HCT116 (cell line): ENCODE measurements at regions not wholly inside any gene's neighbourhood (a gene's known extent, or its start where the extent isn't known, plus 50 kb on each side); places are given as distances from the start of the nearest gene placed in this dataset.

Experiments
- ATAC-seq: fragments of 200-7000 bp; cut with Tn5 transposase; 2 replicates; pipeline ENCODE4 v1.9.1; 2020; ENCODE audit warnings: mild to moderate bottlenecking, moderate library complexity
- BruUV-seq: library from RNA; stranded (reverse); fragments of 400-500 nt; replicated peaks from 2 replicates; lab custom pipeline; 2021; lab: Mats Ljungman, UMichigan
- CTCF ChIA-PET: fragments of 300-600 bp; sonication (Branson Sonifier 250); formaldehyde crosslinking; loops from one replicate; lab custom pipeline; 2021; ENCODE audit warnings: antibody characterized with exemption; lab: Charles Lee
- POLR2A ChIA-PET: fragments of 300-600, 350-600 bp; sonication (Branson Sonifier 250); formaldehyde crosslinking; loops from one replicate; lab custom pipeline; 2021; ENCODE audit warnings: antibody characterized with exemption; lab: Charles Lee
- RAD21 ChIA-PET, 2 experiments: fragments of 300-600 bp; sonication (Branson Sonifier 250); formaldehyde crosslinking; loops; one replicate each; lab custom pipeline; 2023; ENCODE audit warnings: low total read pairs in 2 of 2; ENCODE audit not compliant: uncharacterized antibody in 2 of 2, unreplicated experiment in 2 of 2, low non-redundant PET in 1 of 2; lab: Charles Lee
- DNase-seq: peaks from one replicate; pipeline ENCODE4 v3.0.0-alpha.2; 2010; ENCODE audit warnings: low read depth, low spot score
- H2AFZ ChIP-seq: fragments of 200-600 bp; shearing (Covaris generic), sonication (generic); 2 replicates; pipeline ENCODE4 v1.6.1; 2017; ENCODE audit warnings: low read depth, mixed run types, mixed read lengths, antibody characterized with exemption, low read length; ENCODE audit not compliant: poor library complexity, severe bottlenecking
- H3K27ac ChIP-seq: 2 replicates; pipeline ENCODE4 v1.5.1; 2012; ENCODE audit warnings: low read depth, low read length
- H3K27me3 ChIP-seq: fragments of 200-600 bp; sonication (generic); 2 replicates; pipeline ENCODE4 v1.6.1; 2016; ENCODE audit warnings: mixed run types, low read length, mixed read lengths; ENCODE audit not compliant: insufficient read depth
- H3K36me3 ChIP-seq, 2 experiments: fragments of 200-500 bp in 1 of 2; fragments of 200-600 bp in 1 of 2; sonication (Bioruptor generic) in 1 of 2; sonication (generic) in 1 of 2; 2 replicates each; pipeline versions ENCODE4 v1.5.1 to v1.6.1; 2014 to 2016; ENCODE audit warnings: low read length in 2 of 2, inconsistent platforms in 1 of 2, mixed read lengths in 1 of 2, mixed run types in 1 of 2; ENCODE audit not compliant: insufficient read depth in 2 of 2, control insufficient read depth in 1 of 2
- H3K4me1 ChIP-seq, 2 experiments: fragments of 200-600 bp in 1 of 2; sonication (generic) in 1 of 2; 2 replicates each; pipeline versions ENCODE4 v1.5.1 to v1.6.1; 2012 to 2017; ENCODE audit warnings: low read length in 2 of 2, inconsistent platforms in 1 of 2, mild to moderate bottlenecking in 1 of 2, mixed read lengths in 1 of 2, mixed run types in 1 of 2, moderate library complexity in 1 of 2; ENCODE audit not compliant: insufficient read depth in 2 of 2, control insufficient read depth in 1 of 2
- H3K4me2 ChIP-seq: fragments of 200-600 bp; sonication (generic); 2 replicates; pipeline ENCODE4 v1.6.1; 2017; ENCODE audit warnings: mixed run types, low read length, mixed read lengths
- H3K4me3 ChIP-seq, 2 experiments: fragments of 200-600 bp in 1 of 2; sonication (generic) in 1 of 2; replicated peaks in 1 of 2; 2 replicates each; pipeline ENCODE4 v1.5.1; 2011 to 2016; ENCODE audit warnings: low read length in 2 of 2, control low read depth in 1 of 2, low read depth in 1 of 2, mild to moderate bottlenecking in 1 of 2, mixed read lengths in 1 of 2, mixed run types in 1 of 2
- H3K79me2 ChIP-seq: fragments of 200-600 bp; sonication (generic); 2 replicates; pipeline ENCODE4 v1.6.1; 2017; ENCODE audit warnings: mild to moderate bottlenecking, mixed run types, low read length, moderate library complexity, mixed read lengths; ENCODE audit not compliant: insufficient read depth
- H3K9ac ChIP-seq: fragments of 200-600 bp; sonication (generic); 2 replicates; pipeline ENCODE4 v1.6.1; 2016; ENCODE audit warnings: low read length, mixed read lengths
- H3K9me2 ChIP-seq: fragments of 200-600 bp; sonication (generic), shearing (Covaris generic); 2 replicates; pipeline ENCODE4 v1.6.1; 2017; ENCODE audit warnings: mixed run types, mild to moderate bottlenecking, moderate library complexity; ENCODE audit not compliant: insufficient read depth
- H3K9me3 ChIP-seq, 2 experiments: fragments of 200-500 bp in 1 of 2; fragments of 200-600 bp in 1 of 2; sonication (Bioruptor generic) in 1 of 2; sonication (generic) in 1 of 2; 2 replicates each; pipeline ENCODE4 v1.6.1; 2014 to 2017; ENCODE audit warnings: low read length in 2 of 2, mixed read lengths in 2 of 2, inconsistent platforms in 1 of 2, low read depth in 1 of 2, mild to moderate bottlenecking in 1 of 2, mixed run types in 1 of 2, moderate library complexity in 1 of 2; ENCODE audit not compliant: control insufficient read depth in 1 of 2, insufficient read depth in 1 of 2
- H4K20me1 ChIP-seq: fragments of 200-600 bp; sonication (generic), shearing (Covaris generic); 2 replicates; pipeline ENCODE4 v1.6.1; 2017; ENCODE audit warnings: mixed run types, mild to moderate bottlenecking, moderate library complexity; ENCODE audit not compliant: insufficient read depth
- CEBPB ChIP-seq: IDR thresholded peaks from 2 replicates; pipeline ENCODE4 v1.6.1; 2012; ENCODE audit warnings: low read depth
- CTCF ChIP-seq, 3 experiments: fragments of 200-600 bp in 1 of 3; sonication (generic) in 1 of 3; IDR thresholded peaks in 2 of 3; conservative IDR thresholded peaks in 1 of 3; 2 replicates each; pipeline ENCODE4 v1.5.1; 2012 to 2017; ENCODE audit warnings: low read depth in 2 of 3, low read length in 2 of 3, antibody characterized with exemption in 1 of 3, borderline replicate concordance in 1 of 3, control low read depth in 1 of 3, mild to moderate bottlenecking in 1 of 3, mixed read lengths in 1 of 3, mixed run types in 1 of 3, moderate library complexity in 1 of 3; ENCODE audit not compliant: insufficient read depth in 1 of 3
- EGR1 ChIP-seq: IDR thresholded peaks from 2 replicates; pipeline ENCODE4 v1.6.1; 2012; ENCODE audit warnings: low read depth
- EZH2phosphoT487 ChIP-seq: fragments of 200-600 bp; IDR thresholded peaks from 2 replicates; pipeline ENCODE4 v1.6.1; 2018; ENCODE audit warnings: antibody characterized with exemption, borderline replicate concordance
- POLR2A ChIP-seq: IDR thresholded peaks from 2 replicates; pipeline ENCODE4 v1.7.0; 2011; ENCODE audit warnings: borderline replicate concordance; ENCODE audit not compliant: insufficient read depth, insufficient read length; ENCODE audit errors: extremely low read depth
- POLR2AphosphoS5 ChIP-seq: IDR thresholded peaks from 2 replicates; pipeline ENCODE4 v1.6.1; 2011; ENCODE audit warnings: mild to moderate bottlenecking, low read depth, low read length, moderate library complexity
- RAD21 ChIP-seq: IDR thresholded peaks from 2 replicates; pipeline ENCODE4 v1.6.1; 2012; ENCODE audit warnings: low read depth, mild to moderate bottlenecking
- SP1 ChIP-seq: IDR thresholded peaks from 2 replicates; pipeline ENCODE4 v1.6.1; 2012; ENCODE audit warnings: low read depth
- TCF7L2 ChIP-seq: IDR thresholded peaks from 2 replicates; pipeline ENCODE4 v1.7.0; 2011; ENCODE audit warnings: borderline replicate concordance, inconsistent platforms; ENCODE audit not compliant: insufficient read depth, insufficient read length; ENCODE audit errors: extremely low read depth
- YY1 ChIP-seq: IDR thresholded peaks from 2 replicates; pipeline ENCODE4 v1.6.1; 2011; ENCODE audit warnings: low read length, low read depth, moderate library complexity, mild to moderate bottlenecking; ENCODE audit not compliant: insufficient replicate concordance; ENCODE audit errors: extremely low read depth
- intact Hi-C: fragments of 100-400 bp; cut with micrococcal nuclease; formaldehyde crosslinking; loops from 2 replicates; pipeline ENCODE4 v1.10.0; 2022
- TF ChIP-seq, protein P1 (sequence below): IDR thresholded peaks from 2 replicates; pipeline ENCODE4 v1.6.1; 2012; ENCODE audit warnings: low read depth

DNA sequence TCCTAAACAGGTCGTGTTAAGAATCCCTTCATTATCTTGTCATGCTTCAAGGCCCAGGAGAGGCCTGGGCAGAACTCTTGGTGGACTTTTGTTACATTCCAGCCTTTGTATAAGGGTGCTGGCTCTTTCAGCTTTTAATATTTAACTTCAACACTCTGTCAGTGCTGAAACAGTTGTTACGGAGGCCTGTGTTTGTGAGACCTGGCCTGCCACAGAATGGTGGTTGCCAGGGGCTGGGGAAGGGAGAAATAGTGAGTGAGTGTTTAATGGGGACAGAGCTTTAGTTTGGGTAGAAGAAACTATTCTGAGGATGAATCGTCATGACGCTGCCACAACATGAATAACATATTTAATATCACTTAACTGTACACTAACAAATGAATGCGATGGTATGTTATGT, 1027.6 kb upstream of the PRKX start:
- no peaks in the 10 kb centered on the region for H3K36me3 ChIP-seq
- no peak for TF ChIP-seq SP1
- TF ChIP-seq EGR1: no peak
- ATAC-seq: no peak
- no peaks in the 10 kb centered on the region for H4K20me1 ChIP-seq
- H3K27ac ChIP-seq: no peak overlapping the region
- RAD21 ChIA-PET: no interaction called here
- intact Hi-C loops: no loop called here
- H3K27me3 ChIP-seq: no peaks in the 10 kb centered on the region
- no peaks in the 10 kb centered on the region for H3K4me1 ChIP-seq
- no peak overlapping the region for H2AFZ ChIP-seq
- POLR2A ChIA-PET: no interaction called here
- no peaks in the 10 kb centered on the region for H3K9me2 ChIP-seq
- H3K9ac ChIP-seq: no peak overlapping the region
- BruUV-seq: no TSS peak
- H3K4me3 ChIP-seq: no peak overlapping the region
- no peak for DNase-seq
- no peak overlapping the region for H3K4me2 ChIP-seq
- H3K79me2 ChIP-seq: no peaks in the 10 kb centered on the region
- no peaks in the 10 kb centered on the region for H3K9me3 ChIP-seq
- CTCF ChIA-PET: no interaction called here

DNA sequence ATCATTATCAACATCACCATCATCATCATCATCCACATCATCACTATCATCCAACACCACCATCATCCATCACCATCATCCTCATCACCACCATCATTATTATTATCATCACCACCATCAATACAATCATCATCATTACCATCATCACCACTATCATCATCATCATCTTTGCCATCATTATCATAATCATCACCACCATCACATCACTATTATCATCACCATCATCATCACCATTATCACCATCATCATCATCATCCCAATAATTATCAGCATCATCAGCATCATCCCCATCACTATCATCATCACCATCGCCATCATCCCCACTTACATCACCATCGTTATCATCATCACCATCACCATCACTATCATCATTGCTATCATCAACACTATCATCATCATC, 1021.9 kb upstream of the PRKX start:
- ATAC-seq: no peak
- ChIA-PET RAD21 (no interaction called here), CTCF (no interaction called here), POLR2A (no interaction called here)
- H3K9me2 ChIP-seq: no peaks in the 10 kb centered on the region
- no peak overlapping the region for H3K9ac ChIP-seq
- H2AFZ ChIP-seq: no peak overlapping the region
- no peak overlapping the region for H3K4me2 ChIP-seq
- no peaks in the 10 kb centered on the region for H3K9me3 ChIP-seq
- no peaks in the 10 kb centered on the region for H3K36me3 ChIP-seq
- H3K79me2 ChIP-seq: no peaks in the 10 kb centered on the region
- no TSS peak for BruUV-seq
- intact Hi-C loops: no loop called here
- no peaks in the 10 kb centered on the region for H3K4me1 ChIP-seq
- no peaks in the 10 kb centered on the region for H4K20me1 ChIP-seq
- TF ChIP-seq POLR2A (no peak), SP1 (no peak), CEBPB (no peak), EZH2phosphoT487 (no peak), RAD21 (no peak), POLR2AphosphoS5 (no peak), EGR1 (no peak), TCF7L2 (no peak), YY1 (no peak), CTCF (IDR thresholded peaks at IDR 0.05 in 2 of 3, conservative IDR thresholded peaks at IDR 0.05 in 1 of 3; ENCODE audit: borderline replicate concordance in 1 of 3, insufficient read depth in 1 of 3, low read depth in 2 of 3, low read length in 2 of 3) (no peak)
- TF ChIP-seq, protein P1, sequence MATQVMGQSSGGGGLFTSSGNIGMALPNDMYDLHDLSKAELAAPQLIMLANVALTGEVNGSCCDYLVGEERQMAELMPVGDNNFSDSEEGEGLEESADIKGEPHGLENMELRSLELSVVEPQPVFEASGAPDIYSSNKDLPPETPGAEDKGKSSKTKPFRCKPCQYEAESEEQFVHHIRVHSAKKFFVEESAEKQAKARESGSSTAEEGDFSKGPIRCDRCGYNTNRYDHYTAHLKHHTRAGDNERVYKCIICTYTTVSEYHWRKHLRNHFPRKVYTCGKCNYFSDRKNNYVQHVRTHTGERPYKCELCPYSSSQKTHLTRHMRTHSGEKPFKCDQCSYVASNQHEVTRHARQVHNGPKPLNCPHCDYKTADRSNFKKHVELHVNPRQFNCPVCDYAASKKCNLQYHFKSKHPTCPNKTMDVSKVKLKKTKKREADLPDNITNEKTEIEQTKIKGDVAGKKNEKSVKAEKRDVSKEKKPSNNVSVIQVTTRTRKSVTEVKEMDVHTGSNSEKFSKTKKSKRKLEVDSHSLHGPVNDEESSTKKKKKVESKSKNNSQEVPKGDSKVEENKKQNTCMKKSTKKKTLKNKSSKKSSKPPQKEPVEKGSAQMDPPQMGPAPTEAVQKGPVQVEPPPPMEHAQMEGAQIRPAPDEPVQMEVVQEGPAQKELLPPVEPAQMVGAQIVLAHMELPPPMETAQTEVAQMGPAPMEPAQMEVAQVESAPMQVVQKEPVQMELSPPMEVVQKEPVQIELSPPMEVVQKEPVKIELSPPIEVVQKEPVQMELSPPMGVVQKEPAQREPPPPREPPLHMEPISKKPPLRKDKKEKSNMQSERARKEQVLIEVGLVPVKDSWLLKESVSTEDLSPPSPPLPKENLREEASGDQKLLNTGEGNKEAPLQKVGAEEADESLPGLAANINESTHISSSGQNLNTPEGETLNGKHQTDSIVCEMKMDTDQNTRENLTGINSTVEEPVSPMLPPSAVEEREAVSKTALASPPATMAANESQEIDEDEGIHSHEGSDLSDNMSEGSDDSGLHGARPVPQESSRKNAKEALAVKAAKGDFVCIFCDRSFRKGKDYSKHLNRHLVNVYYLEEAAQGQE: no peak
- H3K27me3 ChIP-seq: no peaks in the 10 kb centered on the region
- no peak overlapping the region for H3K27ac ChIP-seq
- H3K4me3 ChIP-seq: no peak overlapping the region
- DNase-seq: no peak
